Effector memory CD4-positive, alpha-beta T cell (primary cell): ENCODE measurements at regions not wholly inside any gene's neighbourhood (a gene's known extent, or its start where the extent isn't known, plus 50 kb on each side); places are given as distances from the start of the nearest gene placed in this dataset.

Source experiments
- DNase-seq, 3 donors: peaks; one replicate each; pipeline ENCODE4 v3.0.0-alpha.2; 2020
- H3K27ac ChIP-seq: 2 replicates; pipeline ENCODE4 v1.7.0; 2013; ENCODE audit warnings: mild to moderate bottlenecking, low read length, moderate library complexity; ENCODE audit not compliant: insufficient read depth, poor library complexity, severe bottlenecking
- H3K27me3 ChIP-seq: replicated peaks from 2 replicates; pipeline ENCODE4 v1.7.0; 2013; ENCODE audit warnings: mild to moderate bottlenecking, low read length; ENCODE audit not compliant: insufficient read depth, control insufficient read depth, poor library complexity, severe bottlenecking
- H3K36me3 ChIP-seq: 2 replicates; pipeline ENCODE4 v1.7.0; 2013; ENCODE audit warnings: mild to moderate bottlenecking, low read length, moderate library complexity; ENCODE audit not compliant: control insufficient read depth, insufficient read depth
- H3K4me1 ChIP-seq: 2 replicates; pipeline ENCODE4 v1.7.0; 2013; ENCODE audit warnings: low read length, mild to moderate bottlenecking; ENCODE audit not compliant: control insufficient read depth, insufficient read depth, poor library complexity, severe bottlenecking
- H3K4me3 ChIP-seq: 2 replicates; pipeline ENCODE4 v1.7.0; 2013; ENCODE audit warnings: low read length, low read depth, mild to moderate bottlenecking; ENCODE audit not compliant: insufficient read depth, poor library complexity, severe bottlenecking
- H3K9me3 ChIP-seq: 2 replicates; pipeline ENCODE4 v1.7.0; 2013; ENCODE audit warnings: mild to moderate bottlenecking, low read length, moderate library complexity; ENCODE audit not compliant: control insufficient read depth

DNA sequence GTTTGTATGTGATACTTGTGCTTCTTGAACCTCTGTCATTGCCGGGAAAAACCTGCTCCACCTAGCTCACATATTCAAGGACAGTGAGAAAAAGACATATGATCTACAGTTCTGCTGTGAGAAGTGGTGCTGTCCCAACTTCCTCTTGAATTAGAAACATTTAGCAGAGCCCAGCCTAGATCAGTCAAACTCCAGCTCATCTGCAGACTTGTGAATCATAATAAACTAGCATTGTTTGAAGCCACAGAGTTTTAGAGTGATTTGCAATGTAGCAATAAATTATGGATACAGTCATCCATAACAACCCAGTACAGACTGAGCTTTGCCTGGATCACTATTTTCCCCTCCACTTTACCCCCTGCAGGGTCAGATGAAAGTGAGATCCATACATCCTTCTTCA lies 497.8 kb downstream of the PLA2G4A start:
- no peaks in the 10 kb centered on the region for H3K27me3 ChIP-seq
- DNase-seq = no peak
- no peaks in the 10 kb centered on the region for H3K36me3 ChIP-seq
- H3K9me3 ChIP-seq = no peaks in the 10 kb centered on the region
- H3K4me3 ChIP-seq = no peak overlapping the region
- H3K4me1 ChIP-seq = no peaks in the 10 kb centered on the region
- no peak overlapping the region for H3K27ac ChIP-seq

DNA sequence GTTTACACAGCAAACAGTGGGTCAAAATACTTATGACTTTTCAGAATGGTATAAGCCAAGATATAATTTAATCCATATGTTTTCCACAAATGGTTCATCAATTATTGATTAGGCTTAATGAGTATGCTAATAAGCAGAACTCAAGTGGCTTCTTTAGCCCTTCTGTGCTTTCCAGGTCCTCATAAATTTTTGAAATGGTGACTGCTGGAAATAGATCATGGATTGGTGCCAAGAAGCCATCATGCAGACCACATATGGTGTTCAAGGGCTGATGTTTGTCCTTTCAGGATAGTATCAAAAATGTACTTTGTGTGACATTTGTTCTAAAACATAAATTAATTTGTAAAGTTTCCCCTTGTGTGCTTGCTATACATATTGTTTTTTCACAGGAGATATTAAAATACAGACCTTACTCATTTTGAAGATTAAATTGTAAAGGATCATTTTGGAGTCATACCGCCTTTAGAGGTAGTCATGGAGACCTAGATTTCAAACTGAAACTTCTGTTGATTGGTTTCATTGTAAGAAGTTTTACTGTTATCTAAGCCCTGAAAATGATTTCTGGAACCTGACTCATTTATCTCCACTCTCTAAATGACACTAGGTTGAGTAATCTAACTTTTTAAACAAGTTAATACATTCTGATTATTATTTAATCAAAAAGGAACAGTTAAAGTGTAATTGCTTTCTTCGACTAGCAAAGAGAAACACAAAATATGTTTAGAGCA lies 507.9 kb downstream of the PLA2G4A start:
- no peak for DNase-seq
- H3K9me3 ChIP-seq = no peaks in the 10 kb centered on the region
- H3K36me3 ChIP-seq = no peaks in the 10 kb centered on the region
- H3K27ac ChIP-seq = no peak overlapping the region
- no peaks in the 10 kb centered on the region for H3K27me3 ChIP-seq
- H3K4me1 ChIP-seq = no peaks in the 10 kb centered on the region
- H3K4me3 ChIP-seq = no peak overlapping the region

DNA sequence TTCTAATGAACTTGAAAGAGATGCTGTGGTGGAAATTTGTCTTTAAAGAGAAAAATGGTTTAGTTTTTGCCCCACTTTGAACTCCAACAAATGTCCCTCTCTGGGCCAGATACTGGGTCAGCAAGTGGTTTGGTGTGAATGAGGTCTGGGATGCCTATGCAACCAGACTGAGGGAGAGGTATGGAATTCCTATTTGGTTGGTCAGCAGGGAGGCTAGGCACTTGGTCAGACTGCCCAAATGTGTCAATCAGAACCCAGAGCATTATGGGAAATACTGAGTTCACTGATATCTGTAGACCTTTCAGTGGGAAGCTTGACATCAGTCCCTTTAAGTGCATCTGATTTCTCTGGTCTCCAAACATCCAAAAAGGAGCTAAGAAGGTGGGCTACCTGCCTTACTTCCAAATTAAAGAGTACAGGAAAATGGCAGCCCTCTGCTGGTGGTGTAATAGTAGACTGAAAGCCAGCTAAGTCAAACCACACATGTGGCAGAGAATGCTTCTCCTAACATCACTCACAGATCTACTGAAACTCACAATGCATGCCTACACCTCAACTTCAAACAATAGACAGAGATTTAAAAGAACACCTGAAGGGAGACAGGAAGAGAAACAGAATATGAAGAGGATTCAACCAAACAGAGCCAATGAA lies 510.1 kb downstream of the PLA2G4A start:
- Histone ChIP-seq H3K4me1 (no peaks in the 10 kb centered on the region), H3K27ac (no peak overlapping the region), H3K36me3 (no peaks in the 10 kb centered on the region), H3K9me3 (no peaks in the 10 kb centered on the region), H3K27me3 (no peaks in the 10 kb centered on the region), H3K4me3 (no peak overlapping the region)
- DNase-seq = no peak

DNA sequence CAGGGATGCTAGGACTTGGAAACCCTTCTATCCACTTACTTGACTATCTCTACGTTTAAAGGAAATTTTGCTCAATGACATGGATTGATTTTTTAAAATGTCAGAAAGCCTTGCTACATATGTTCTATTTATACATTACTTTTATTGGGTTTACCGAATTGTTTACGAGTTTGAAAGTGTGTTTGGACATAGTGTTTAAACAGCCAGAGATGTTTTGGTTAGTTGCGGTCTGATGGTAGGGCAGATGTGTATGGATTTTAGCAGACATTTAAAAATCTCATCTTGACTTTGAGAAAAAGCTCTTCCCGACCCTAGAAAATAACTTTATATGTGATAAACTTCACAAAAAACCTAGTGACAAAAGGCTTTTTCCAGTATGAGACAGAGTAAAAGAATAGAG lies 513.7 kb downstream of the PLA2G4A start:
- H3K27ac ChIP-seq = no peak overlapping the region
- no peaks in the 10 kb centered on the region for H3K36me3 ChIP-seq
- no peaks in the 10 kb centered on the region for H3K4me1 ChIP-seq
- no peak overlapping the region for H3K4me3 ChIP-seq
- no peaks in the 10 kb centered on the region for H3K27me3 ChIP-seq
- H3K9me3 ChIP-seq = no peaks in the 10 kb centered on the region
- no peak for DNase-seq

DNA sequence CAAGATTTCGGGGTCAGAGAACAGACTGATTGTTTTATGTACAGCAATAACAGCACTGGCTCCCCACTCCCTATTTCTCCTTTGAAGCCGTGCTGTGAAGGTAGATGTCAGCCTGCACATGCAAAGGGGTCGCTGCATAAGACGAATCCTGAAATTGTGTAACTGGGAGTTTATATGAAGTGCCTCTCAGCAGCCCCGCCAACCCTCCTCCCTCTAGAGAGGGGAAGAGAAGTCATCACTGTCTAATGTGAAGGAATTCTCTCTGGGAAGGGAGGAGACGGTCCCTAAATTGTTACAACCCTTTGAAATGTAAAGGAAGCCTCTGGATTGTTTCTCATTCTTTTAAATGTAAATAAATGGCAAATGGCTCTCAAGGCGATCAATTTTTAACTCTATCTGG lies 545.3 kb downstream of the PLA2G4A start:
- H3K4me3 ChIP-seq = no peak overlapping the region
- H3K4me1 ChIP-seq = no peaks in the 10 kb centered on the region
- DNase-seq = no peak

DNA sequence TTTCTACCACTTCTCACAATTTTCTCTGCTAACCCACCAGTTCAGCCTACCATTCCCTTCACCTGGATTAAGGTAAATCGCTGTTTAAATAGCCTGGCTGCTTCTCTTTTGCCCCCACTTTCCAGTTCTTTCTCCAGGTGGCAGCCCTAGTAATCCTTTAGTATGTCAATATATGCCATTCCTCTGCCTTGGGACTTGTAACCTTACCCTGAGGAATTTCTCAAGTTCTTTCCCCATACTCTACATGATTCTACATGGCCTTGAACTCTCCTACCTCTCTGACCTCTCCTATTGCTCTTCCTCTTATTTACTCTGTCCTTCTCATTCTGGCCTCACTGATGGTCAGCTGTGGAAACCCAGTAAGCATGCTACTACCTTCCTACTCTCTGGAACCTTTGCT lies 546.0 kb downstream of the PLA2G4A start:
- no peaks in the 10 kb centered on the region for H3K4me1 ChIP-seq
- no peaks in the 10 kb centered on the region for H3K9me3 ChIP-seq
- H3K4me3 ChIP-seq = no peak overlapping the region
- H3K27me3 ChIP-seq = no peaks in the 10 kb centered on the region
- no peaks in the 10 kb centered on the region for H3K36me3 ChIP-seq
- no peak for DNase-seq
- no peak overlapping the region for H3K27ac ChIP-seq

More for the DNA sequence above, 545.3 kb downstream of the PLA2G4A start:
- Histone ChIP-seq H3K9me3 (no peaks in the 10 kb centered on the region), H3K27me3 (no peaks in the 10 kb centered on the region), H3K27ac (no peak overlapping the region), H3K36me3 (no peaks in the 10 kb centered on the region)

DNA sequence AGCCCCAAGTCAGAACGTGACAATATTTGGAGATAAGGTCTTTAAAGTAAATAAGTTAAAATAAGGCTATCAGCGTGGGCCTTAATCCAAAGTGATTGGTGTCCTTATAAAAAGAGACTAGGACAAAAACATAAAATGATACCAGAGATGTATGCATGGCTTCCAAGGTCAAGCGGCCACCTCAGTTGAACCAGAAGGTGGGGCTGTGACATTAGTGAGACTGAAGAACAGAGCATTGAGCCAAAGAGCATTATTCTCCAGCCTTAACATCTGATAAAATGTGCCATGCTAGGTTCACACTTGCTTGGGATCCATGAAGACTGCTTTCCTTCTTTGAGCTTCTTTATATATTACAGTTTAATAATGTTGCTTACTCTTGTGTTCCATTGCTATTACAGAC lies 554.6 kb downstream of the PLA2G4A start:
- no peaks in the 10 kb centered on the region for H3K36me3 ChIP-seq
- no peak overlapping the region for H3K4me3 ChIP-seq
- H3K4me1 ChIP-seq = no peaks in the 10 kb centered on the region
- H3K27me3 ChIP-seq = no peaks in the 10 kb centered on the region
- no peaks in the 10 kb centered on the region for H3K9me3 ChIP-seq
- H3K27ac ChIP-seq = no peak overlapping the region
- DNase-seq = no peak

DNA sequence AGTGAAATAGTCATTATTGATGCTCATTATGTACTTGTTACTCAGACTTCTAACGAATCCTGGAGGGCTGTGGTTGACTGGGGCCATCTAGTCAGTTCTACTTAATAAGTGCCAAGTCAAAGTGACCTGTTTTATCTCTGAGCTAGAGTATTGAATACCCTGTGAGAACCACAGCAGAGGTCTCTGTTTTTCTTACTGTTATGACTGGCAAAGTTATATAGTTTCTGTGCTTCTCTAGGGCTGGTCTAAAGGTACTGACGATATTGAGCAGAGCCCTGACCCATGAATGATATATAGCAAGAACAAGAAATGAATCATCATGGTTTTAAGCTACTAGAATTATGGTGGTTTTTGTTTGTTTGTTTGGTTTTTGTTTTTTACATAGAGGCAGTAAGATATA lies 555.8 kb downstream of the PLA2G4A start:
- H3K36me3 ChIP-seq = no peaks in the 10 kb centered on the region
- H3K27ac ChIP-seq = no peak overlapping the region

DNA sequence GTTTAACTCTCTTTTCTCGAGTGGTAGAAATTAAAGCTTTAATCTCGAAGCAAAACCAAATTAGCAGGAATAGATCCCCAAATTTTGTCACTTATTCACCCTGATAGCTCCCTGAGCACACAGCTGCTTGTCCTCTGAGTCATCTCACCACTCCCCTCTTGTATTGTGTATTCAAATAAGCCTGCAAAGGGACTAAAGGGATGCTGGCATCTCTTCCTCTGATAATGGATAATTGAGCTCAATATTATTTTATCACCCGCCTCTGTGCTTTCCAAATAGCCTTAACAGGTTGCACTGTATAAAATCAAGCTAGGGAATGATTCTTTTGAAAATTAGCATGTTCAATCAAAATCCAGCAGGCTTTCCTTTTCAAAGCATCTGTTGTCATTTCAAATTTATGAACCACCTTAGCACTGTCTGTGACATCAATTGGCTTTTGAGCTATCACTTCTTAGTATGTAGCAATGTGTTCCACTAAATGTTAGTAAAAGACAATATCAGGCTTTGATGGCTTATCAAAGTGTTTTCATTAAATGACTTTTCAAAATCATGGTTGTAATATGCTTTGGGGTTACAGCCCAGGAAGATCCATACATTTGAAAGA lies 561.6 kb downstream of the PLA2G4A start:
- no peaks in the 10 kb centered on the region for H3K4me1 ChIP-seq
- no peak overlapping the region for H3K27ac ChIP-seq
- no peaks in the 10 kb centered on the region for H3K27me3 ChIP-seq
- no peaks in the 10 kb centered on the region for H3K36me3 ChIP-seq
- H3K9me3 ChIP-seq = no peaks in the 10 kb centered on the region
- no peak for DNase-seq
- no peak overlapping the region for H3K4me3 ChIP-seq

More for the DNA sequence above, 555.8 kb downstream of the PLA2G4A start:
- Histone ChIP-seq H3K4me1 (no peaks in the 10 kb centered on the region), H3K4me3 (no peak overlapping the region), H3K9me3 (no peaks in the 10 kb centered on the region), H3K27me3 (no peaks in the 10 kb centered on the region)
- no peak for DNase-seq

DNA sequence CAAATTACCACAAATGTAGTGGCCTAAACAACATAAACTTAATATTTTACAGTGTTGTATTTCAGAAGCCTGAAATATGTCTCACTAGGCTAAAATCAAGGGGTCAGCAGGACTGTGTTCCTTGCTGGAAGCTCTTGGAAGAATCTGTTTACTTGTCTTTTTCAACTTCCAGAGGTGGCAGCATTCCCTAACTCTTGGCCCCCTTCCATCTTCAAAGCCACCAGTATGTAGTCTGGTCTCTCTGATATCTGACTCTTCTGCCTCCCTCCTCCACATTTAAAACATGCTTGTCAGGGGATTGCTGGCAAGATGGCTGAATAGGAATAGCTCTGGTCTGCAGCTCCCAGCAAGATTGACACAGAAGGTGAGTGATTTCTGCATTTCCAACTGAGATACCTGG lies 567.5 kb downstream of the PLA2G4A start:
- H3K36me3 ChIP-seq = no peaks in the 10 kb centered on the region
- no peak overlapping the region for H3K27ac ChIP-seq
- no peaks in the 10 kb centered on the region for H3K9me3 ChIP-seq
- H3K4me3 ChIP-seq = no peak overlapping the region
- no peaks in the 10 kb centered on the region for H3K27me3 ChIP-seq
- H3K4me1 ChIP-seq = no peaks in the 10 kb centered on the region
- no peak for DNase-seq
